ENCODE measurements at regions not wholly inside any gene's neighbourhood (a gene's known extent, or its start where the extent isn't known, plus 50 kb on each side); places are given as distances from the start of the nearest gene placed in this dataset.

DNA sequence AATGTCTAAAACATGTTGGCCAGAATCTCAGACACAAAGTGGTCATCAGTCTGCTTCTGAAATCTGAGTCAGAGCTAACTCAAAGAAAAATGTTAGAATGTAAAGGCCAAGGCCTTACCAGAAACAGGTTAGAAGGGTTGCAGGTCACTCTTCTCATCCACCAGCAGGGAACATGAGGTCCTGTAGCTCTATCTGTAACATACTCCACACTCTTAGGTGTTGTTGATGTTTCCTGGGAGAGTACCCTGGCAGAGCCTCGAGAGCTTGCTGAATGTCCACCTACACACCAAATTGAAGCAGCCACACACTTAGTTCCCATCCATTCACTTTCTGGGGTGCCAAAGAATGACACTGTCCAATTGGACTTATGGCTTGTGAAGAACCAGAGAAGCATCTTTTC is 76.6 kb upstream of the INPP4B start:
- TF ChIP-seq CTCF (IDR thresholded peaks at IDR 0.05; ENCODE audit: extremely low read depth, missing control alignments) = no peak
- no peak for DNase-seq (ENCODE audit: low spot score)

DNA sequence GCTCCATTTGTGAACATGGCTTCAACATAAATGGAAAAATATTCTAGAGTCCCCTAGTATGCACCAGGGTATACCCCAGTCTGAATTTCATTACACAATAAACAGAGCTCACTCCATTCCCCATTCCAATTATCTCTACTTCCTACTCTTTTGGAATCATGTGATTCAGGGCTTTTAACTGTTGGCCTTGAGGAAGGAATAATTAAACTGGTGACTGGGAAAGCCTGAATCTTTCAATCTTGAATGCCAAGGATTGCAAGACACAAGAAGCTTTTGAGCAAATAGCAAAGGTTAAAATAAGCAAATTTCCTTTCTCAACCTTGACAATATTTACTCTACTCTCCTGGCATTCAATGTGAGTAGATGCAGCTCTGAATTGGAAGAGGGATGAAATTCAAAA is 77.5 kb upstream of the INPP4B start:
- no peak for TF ChIP-seq CTCF (IDR thresholded peaks at IDR 0.05; ENCODE audit: extremely low read depth, missing control alignments)
- DNase-seq (ENCODE audit: low spot score) = no peak

DNA sequence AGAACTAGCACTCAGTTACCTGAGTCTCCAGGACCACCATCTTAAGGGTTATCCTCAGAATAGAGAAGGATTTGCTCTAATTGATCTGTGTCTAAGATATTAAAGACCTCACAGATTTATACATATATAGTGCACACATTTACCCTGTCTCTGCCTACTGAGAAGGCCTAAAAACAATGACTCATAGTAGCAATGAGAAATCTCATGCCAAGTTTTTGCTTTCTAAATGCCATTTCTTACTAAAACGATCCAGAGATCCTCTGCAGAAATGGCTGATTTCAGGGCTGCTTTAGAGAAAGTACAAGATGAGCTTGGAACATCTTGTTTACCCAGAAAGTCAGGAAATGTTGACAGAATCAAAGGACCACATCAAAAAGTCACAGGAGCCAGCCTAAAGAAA is 79.1 kb upstream of the INPP4B start:
- DNase-seq (ENCODE audit: low spot score) = no peak
- no peak for TF ChIP-seq CTCF (IDR thresholded peaks at IDR 0.05; ENCODE audit: extremely low read depth, missing control alignments)

GRCh38 chr4:142927721-142928120 is 81.6 kb upstream of the INPP4B start:
- no peak for TF ChIP-seq CTCF (IDR thresholded peaks at IDR 0.05; ENCODE audit: extremely low read depth, missing control alignments)
- no peak for DNase-seq (ENCODE audit: low spot score)

- TF ChIP-seq CTCF (IDR thresholded peaks at IDR 0.05; ENCODE audit: extremely low read depth, missing control alignments) = no peak
- no peak for DNase-seq (ENCODE audit: low spot score)
Observed at GRCh38 chr4:142929526-142929925, 83.4 kb upstream of the INPP4B start.

- no peak for DNase-seq (ENCODE audit: low spot score)
- TF ChIP-seq CTCF (IDR thresholded peaks at IDR 0.05; ENCODE audit: extremely low read depth, missing control alignments) = no peak
Observed at GRCh38 chr4:142933207-142933606, 87.1 kb upstream of the INPP4B start.

GRCh38 chr4:142940425-142941330 is 94.6 kb upstream of the INPP4B start:
- no peak for TF ChIP-seq CTCF (IDR thresholded peaks at IDR 0.05; ENCODE audit: extremely low read depth, missing control alignments)
- no peak for DNase-seq (ENCODE audit: low spot score)
